GM19395 (cell line): ENCODE measurements at regions not wholly inside any gene's neighbourhood (a gene's known extent, or its start where the extent isn't known, plus 50 kb on each side); places are given as distances from the start of the nearest gene placed in this dataset.
"Not testable (repeated sequence)": the region's sequence is repeated elsewhere in the genome, so short reads cannot be mapped to it uniquely, and the experiment has no call there.

Experiments used
- ATAC-seq: cut with Tn5 transposase; IDR thresholded peaks from one replicate; pipeline ENCODE4 v1.9.1; 2021; ENCODE audit warnings: mild to moderate bottlenecking, moderate library complexity; ENCODE audit not compliant: unreplicated experiment

GRCh38 chr12:84413656-84414055, 498.9 kb downstream of the SLC6A15 start:
- ATAC-seq: no peak

DNA sequence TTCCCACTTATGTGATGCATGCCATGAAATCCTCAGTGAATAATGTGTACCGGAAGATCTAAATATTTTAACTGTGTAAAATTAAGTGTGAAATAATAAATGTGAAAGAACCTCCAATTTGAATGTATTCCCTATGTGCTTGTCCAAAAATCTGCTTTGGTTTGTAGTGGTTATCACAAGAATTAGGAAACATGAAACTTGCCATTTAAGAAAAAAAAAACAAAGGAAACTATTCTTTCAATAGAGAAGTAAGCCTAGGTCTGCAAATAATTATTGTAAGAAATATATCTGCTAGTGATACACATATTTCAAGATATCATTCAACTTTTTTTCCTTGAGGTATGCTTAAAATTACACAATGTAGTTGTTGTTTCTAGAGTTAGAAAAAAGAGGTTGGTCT, 500.4 kb downstream of the SLC6A15 start:
- ATAC-seq: no peak

- no peak for ATAC-seq
Observed at GRCh38 chr12:84411031-84411430, 501.6 kb downstream of the SLC6A15 start.

DNA sequence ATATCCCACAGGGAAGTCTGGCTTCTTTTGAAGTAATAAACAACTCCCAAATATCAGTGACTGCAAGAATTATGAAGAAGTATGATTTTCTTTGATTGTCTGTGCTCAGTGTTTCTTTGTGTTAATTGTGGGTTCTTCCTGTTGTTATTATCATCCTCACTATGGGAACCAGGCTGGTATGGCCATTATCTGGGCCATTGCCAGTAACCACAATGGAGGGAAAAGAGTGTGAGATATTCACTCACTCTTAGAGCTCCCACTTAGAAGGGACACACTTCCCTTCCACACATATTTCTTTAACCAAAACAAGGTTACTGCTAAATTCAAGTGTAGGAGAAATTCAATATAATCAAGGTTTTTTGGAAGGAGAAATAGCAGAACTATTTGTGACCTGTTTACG, 503.7 kb downstream of the SLC6A15 start:
- ATAC-seq: no peak

- ATAC-seq: not testable (repeated sequence)
Observed at GRCh38 chr12:84406720-84407119, 505.9 kb downstream of the SLC6A15 start.

DNA sequence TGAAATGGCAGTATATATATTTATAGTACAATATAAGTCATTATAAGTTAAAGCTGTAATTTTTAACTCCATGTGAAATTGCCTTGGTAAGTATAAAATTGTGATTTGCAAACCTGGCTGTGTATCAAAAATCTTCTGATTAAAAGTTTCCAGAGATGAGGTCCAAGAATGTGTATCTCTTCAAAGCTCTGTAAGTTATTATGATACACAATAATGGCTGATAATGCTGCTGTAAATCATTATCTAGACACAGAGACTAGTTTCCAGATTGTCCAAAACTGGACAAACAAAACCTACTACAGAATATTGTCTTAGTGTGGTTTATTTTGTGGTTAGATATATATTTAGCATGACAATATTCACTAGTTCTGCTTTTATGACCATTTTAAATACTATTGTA, 514.8 kb downstream of the SLC6A15 start:
- ATAC-seq: no peak

GRCh38 chr12:84397263-84397662, 515.3 kb downstream of the SLC6A15 start:
- ATAC-seq: no peak

- not testable (repeated sequence) for ATAC-seq
Observed at GRCh38 chr12:84391176-84391575, 521.4 kb downstream of the SLC6A15 start.

- ATAC-seq: no peak
Observed at GRCh38 chr12:84384384-84384783, 528.2 kb downstream of the SLC6A15 start.

- not testable (repeated sequence) for ATAC-seq
Observed at GRCh38 chr12:84382486-84382885, 530.1 kb downstream of the SLC6A15 start.

- ATAC-seq: no peak
Observed at GRCh38 chr12:84376320-84376719, 536.3 kb downstream of the SLC6A15 start.

DNA sequence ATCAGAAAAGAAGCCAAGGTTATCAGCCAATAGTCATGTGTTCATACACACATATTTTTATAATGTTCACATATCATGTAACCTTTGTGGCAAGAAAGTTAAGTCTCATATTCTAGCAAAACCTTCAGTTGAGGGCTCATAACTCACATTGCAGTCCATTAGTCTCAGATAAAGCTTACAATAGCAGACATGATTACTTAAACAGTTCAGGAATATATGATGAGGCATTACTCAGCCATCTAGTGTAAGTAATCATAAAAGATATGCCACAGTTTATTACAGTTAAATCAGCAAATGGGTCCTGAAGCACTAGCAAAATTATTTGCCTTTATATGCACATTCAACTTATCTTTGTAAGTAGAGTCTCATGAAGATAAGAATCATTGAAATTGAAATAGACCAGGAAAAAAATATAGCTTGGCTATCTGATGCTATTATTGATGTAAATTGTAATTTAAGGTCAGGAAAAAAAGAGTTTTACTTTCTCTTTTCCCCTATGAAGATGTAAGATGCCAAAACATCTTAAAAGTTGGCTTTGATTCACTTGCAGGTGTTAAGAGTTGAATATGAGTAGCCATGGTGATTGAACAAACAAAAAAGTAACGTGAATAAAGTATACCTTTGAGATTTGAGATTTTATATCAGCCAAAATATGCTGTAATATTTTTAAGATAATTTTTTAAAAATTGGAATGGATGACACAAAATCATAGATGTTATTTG, 537.0 kb downstream of the SLC6A15 start:
- no peak for ATAC-seq

DNA sequence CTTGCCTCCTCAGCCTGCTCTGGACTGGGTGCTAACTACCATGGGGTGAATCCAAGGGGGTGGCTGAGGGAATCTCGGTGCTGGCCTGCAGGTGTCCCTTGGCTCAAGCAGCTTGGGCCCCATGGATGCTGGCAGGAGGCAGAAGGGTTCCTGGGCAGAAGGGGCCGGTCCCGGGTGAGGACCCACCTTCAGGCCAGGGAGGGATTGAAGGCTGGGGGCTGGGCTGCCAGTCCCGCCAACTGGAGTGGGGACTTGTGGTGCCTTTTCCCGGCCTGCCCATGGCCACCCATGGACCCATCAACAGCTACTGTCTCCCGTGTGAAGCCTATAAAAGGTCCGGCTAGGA, 550.1 kb downstream of the SLC6A15 start:
- ATAC-seq: no peak

DNA sequence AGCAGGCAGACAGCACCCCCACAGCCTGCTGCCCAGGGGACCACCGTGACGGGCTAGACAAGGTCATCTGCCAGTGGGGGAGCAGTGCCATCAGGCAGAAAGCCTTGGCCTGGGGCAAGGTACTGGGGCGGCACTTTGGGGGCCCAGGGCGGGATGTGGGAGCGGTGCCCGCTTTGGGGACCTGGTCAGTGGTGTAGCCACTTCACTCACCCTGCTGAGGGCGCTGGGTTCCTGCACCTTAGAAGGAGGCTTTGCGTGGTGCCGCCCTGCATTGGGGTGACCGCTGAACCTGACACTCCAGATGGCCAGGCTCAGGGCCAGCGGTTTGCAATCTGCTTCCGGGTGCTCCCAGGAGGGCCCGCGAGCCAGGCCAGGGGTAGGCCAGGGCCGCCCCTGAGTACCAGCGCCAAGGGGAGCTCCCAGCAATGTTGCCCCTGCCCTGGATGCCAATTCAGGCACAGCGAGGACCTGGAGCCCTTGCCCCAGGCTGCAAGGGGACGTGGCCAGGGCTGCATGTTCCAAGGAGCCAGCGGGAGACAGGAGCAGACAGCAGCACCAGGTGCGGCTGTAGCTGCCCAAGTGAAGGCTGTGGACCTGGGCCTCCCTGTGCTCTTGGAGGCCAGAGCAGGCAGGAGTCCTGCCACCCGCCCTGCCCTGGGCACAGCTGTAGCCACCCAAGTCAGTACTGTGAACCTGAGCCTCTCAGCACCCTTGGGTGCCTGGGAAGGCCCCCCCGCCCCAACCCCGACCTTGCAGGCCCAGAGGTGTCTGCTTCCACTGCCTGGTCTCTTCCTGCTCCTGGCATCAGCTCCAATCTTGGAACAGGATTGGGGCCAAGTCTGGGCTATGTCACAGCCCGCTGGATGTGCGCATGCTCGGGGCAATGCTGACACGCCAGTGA, 550.7 kb downstream of the SLC6A15 start:
- no peak for ATAC-seq

DNA sequence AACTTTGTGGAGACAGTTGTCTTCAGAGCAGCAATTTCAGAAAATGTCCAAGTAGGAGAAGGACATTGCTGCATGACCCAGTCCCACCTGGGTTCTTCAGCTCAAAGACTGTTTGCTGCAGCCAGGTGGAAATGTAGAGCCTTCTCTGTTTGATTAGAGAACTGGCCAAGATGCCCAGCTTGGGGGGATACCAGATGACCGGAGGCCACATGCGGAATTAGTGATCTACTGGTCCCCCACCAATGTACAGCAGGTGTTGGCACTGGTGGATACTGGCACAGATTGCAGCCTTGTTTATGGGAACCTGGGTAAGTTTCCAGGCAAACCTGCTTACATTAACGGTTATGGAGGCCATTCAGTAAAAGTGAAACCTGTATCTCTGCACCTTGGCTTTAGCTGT, 555.3 kb downstream of the SLC6A15 start:
- ATAC-seq: no peak

- ATAC-seq: no peak
Observed at GRCh38 chr12:84356224-84356623, 556.4 kb downstream of the SLC6A15 start.

DNA sequence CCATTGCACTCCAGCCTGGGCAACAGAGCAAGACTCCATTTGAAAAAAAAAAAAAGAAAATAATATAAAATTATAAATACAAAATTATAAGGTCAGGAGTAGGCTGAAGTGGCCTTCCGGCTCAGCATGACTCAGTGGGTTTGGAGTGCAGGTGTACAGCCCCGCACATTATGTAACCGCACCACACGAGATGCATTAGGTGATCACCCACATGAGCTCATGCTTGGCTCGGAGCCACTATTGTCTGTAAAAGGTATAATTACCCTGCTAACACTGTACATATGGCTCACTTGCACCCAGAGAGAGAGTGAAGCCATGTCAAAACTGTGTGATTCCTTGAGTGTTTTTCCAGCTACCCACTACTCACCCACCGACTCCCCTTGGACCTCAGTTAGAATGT, 557.0 kb downstream of the SLC6A15 start:
- no peak for ATAC-seq

DNA sequence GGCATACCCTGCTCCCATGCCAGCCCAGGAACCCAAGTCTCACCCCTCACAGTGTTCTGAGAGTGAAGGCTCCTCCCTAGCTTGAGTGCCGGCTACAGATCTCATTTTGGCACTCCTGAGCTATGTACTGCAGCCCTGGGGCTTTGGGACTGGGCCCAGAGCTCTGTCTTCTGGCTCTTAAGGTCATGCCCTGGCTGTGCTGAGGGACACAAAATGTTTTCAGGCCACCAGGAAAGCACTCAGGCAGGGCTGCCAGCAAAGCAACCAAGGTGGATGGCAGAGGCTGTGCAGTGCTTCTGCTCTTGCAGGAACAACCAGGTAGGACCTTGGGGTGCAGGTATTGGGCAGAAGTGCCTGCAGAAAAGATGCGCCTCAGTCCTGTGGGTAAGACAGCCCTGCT, 564.0 kb downstream of the SLC6A15 start:
- ATAC-seq: no peak

GRCh38 chr12:84341467-84342193, 571.0 kb downstream of the SLC6A15 start:
- ATAC-seq: no peak

DNA sequence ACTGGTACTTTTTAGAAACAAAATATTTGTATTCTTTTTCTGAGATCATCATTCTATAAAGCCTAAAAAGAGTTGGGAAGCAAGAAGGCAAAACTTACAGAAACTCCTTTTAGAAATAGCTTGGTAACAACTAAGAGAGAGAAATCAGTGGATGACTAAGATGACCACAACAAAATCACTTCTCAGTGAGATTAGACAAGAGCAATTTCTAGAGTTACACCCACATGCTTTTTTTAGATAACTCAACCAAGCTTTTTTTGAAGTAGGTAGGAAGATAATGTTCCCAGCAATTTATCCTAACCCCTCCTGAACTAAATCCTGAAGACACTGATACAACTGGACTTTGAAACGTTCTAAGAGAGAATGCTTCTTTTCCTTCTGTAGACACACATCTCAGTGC, 576.4 kb downstream of the SLC6A15 start:
- ATAC-seq: no peak

DNA sequence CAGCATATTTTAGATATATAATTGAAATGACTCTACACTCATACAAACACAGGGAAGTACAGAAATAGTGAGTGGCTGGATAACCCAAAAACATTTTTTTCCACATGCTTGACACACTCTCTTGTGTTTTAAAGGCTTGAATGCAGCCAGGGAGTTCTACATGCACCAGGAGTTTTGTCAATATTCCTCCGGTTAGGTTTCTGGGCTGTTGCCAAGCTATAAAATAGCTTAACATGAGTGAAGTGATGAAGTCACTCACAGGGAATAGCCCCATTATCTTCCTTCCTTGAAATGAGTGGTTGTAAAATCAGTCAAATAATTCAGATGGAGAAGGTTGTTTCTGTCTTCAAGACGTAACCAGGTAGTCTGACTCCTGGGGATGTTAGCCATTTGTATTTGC, 582.7 kb downstream of the SLC6A15 start:
- ATAC-seq: no peak

- ATAC-seq: no peak
Observed at GRCh38 chr12:84315926-84316325, 596.7 kb downstream of the SLC6A15 start.
